ENCODE measurements at regions not wholly inside any gene's neighbourhood (a gene's known extent, or its start where the extent isn't known, plus 50 kb on each side); places are given as distances from the start of the nearest gene placed in this dataset.
"Not testable (repeated sequence)": the region's sequence is repeated elsewhere in the genome, so short reads cannot be mapped to it uniquely, and the experiment has no call there.

DNA sequence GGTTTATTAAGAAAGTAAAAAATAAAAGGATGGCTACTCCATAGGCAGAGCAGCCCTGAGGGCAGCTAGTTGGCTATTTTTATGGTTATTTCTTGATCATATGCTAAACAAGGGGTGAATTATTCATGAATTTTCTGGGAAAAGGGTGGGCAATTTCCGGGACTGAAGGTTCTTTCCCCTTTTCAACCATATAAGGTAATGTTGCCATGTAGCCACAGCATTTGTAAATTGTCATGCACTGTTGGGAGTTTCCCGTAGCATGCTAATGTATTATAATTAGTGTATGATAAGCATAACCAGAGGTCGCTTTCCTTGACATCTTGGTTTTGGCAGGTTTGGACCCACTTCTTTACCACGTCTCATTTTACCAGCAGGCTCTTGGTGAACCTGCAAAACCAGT, 610.4 kb upstream of the B3GAT1 start:
- TF ChIP-seq, protein P1, sequence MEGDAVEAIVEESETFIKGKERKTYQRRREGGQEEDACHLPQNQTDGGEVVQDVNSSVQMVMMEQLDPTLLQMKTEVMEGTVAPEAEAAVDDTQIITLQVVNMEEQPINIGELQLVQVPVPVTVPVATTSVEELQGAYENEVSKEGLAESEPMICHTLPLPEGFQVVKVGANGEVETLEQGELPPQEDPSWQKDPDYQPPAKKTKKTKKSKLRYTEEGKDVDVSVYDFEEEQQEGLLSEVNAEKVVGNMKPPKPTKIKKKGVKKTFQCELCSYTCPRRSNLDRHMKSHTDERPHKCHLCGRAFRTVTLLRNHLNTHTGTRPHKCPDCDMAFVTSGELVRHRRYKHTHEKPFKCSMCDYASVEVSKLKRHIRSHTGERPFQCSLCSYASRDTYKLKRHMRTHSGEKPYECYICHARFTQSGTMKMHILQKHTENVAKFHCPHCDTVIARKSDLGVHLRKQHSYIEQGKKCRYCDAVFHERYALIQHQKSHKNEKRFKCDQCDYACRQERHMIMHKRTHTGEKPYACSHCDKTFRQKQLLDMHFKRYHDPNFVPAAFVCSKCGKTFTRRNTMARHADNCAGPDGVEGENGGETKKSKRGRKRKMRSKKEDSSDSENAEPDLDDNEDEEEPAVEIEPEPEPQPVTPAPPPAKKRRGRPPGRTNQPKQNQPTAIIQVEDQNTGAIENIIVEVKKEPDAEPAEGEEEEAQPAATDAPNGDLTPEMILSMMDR (IDR thresholded peaks at IDR 0.05; ENCODE audit: insufficient read depth, low read length, missing control alignments): no peak
- ChIA-PET POLR2A (no interaction called here), CTCF (no interaction called here)
- H3K4me3 ChIP-seq (ENCODE audit: low read depth, low read length): no peak overlapping the region
- no peak for DNase-seq (ENCODE audit: low read depth, low spot score)

DNA sequence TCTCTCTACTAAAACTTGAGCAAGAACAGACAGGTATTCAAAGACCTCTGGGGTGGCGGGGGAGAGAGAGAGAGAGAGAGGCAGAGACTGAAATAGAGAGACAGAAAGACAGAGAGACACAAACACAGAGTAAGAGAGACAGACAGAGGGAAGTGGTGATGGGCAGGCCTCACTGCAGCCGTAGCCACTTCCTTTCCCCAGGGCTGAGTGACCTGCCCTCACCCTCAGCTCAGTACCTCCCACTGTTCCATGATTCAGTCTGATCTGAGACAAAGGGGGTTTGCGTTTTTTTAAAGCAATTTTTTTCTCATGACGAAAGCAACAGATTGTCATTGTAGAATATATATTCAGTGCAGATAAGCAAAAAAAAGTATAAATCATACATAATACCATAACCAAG, 607.9 kb upstream of the B3GAT1 start:
- TF ChIP-seq, protein P1 (IDR thresholded peaks at IDR 0.05; ENCODE audit: insufficient read depth, low read length, missing control alignments): no peak

DNA sequence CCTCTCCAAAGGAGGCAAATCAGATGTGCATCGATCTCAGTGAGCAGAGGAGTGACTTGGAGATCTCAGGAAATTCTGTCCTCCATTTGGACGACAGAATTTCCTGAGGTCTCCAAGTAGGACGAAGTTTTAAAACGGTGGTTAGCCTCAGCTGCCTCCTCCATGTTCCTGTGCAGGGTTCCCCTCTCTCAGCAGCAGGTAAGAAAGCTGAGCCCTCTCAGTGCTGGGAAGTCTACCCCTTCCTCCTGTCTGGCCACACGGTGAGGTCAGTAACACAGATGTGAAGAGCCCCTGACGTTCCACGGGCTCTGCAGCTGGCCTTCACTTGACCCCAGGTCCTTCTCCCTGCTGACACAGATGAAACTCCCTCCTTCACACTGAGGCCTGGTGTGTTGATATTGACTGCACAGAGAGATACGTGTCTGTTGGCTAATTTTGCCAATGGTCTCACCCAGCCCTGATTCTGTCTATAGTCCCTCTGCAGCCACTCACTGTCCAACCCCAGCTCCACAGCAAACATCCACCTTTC, 607.4 kb upstream of the B3GAT1 start:
- no peak overlapping the region for H3K4me3 ChIP-seq (ENCODE audit: low read depth, low read length)
- TF ChIP-seq, protein P1 (IDR thresholded peaks at IDR 0.05; ENCODE audit: insufficient read depth, low read length, missing control alignments): no peak
- DNase-seq (ENCODE audit: low read depth, low spot score): no peak
- ChIA-PET CTCF (no interaction called here), POLR2A (no interaction called here)

More for the DNA sequence above, 607.9 kb upstream of the B3GAT1 start:
- ChIA-PET CTCF (no interaction called here), POLR2A (no interaction called here)
- no peak overlapping the region for H3K4me3 ChIP-seq (ENCODE audit: low read depth, low read length)
- DNase-seq (ENCODE audit: low read depth, low spot score): no peak

DNA sequence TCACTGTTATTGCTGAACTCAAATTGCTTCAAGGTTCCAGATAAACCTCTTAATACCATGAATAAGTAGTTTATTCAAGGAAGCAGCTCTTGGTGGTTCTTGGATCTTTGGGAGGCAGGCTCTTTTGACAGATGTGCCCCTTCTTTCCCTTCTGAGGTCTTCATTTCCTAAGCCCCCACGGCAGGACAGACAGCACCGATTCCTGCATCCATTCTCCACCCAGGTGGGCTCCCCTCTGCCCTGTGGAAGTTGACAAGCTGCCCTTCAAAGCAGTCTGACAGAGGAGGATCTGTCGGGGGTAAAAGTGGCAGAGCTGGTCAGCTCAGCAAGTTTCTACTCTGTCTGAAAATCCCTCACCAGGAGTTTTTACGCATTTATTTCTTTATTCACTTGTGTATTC, 605.3 kb upstream of the B3GAT1 start:
- ChIA-PET POLR2A (no interaction called here), CTCF (no interaction called here)
- H3K4me3 ChIP-seq (ENCODE audit: low read depth, low read length): no peak overlapping the region
- TF ChIP-seq, protein P1 (IDR thresholded peaks at IDR 0.05; ENCODE audit: insufficient read depth, low read length, missing control alignments): no peak
- DNase-seq (ENCODE audit: low read depth, low spot score): no peak

DNA sequence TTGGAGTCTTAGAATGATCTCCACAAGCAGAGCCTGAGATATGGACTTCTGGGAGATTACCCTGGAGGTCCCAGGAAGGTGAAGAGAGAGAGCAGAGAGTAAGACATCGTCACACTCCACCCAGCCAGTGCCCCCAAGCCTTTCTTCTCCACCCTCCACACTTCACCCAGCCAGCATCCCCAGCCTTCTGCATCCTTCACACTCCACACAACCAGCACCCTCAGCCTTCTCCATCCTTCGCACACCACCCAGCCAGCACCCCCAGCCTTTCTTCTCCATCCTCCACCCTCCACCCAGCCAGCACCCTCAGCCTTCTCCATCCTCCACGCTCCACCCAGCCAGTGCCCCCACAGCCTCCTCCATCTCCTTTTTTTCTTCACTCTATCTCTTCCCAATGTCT, 603.9 kb upstream of the B3GAT1 start:
- no peak for DNase-seq (ENCODE audit: low read depth, low spot score)
- ChIA-PET POLR2A (no interaction called here), CTCF (no interaction called here)
- TF ChIP-seq, protein P1 (IDR thresholded peaks at IDR 0.05; ENCODE audit: insufficient read depth, low read length, missing control alignments): no peak
- H3K4me3 ChIP-seq (ENCODE audit: low read depth, low read length): no peak overlapping the region

DNA sequence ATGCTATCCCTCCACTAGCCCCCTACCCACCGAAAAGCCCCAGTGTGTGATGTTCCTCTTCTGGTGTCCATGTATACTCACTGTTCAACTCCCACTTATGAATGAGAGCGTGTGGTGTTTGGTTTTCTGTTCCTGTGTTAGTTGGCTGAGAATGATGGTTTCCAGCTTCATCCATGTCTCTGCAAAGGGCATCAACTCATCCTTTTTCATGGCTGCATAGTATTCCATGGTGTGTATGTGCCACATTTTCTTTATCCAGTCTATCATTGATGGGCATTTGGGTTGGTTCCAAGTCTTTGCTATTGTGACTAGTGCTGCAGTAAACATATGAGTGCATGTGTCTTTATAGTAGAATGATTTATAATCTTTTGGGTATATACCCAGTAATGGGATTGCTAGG, 599.3 kb upstream of the B3GAT1 start:
- CTCF ChIA-PET; DNase-seq (ENCODE audit: low read depth, low spot score); H3K4me3 ChIP-seq (ENCODE audit: low read depth, low read length); POLR2A ChIA-PET: not testable (repeated sequence)

DNA sequence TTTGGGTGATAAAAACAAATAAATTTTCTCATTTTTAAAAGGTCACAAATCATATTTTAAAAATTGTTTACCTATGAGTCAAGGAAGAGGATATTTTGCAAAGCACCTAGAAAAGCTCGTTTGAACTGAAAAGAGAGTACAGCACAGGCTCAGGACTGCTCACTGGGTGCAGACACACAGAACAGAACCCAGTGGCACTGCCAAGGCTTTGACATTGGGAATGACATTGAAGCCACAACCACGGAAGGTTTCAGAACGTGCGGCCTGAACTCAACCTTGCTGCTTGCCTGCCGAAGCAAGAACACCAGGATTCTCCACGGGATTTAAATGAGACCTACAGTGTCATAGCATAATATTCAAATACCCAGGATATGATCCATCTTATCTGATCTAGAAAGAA, 597.1 kb upstream of the B3GAT1 start:
- CTCF ChIA-PET: no interaction called here
- POLR2A ChIA-PET: no interaction called here
- DNase-seq (ENCODE audit: low read depth, low spot score): no peak
- H3K4me3 ChIP-seq (ENCODE audit: low read depth, low read length): no peak overlapping the region
- TF ChIP-seq, protein P1 (IDR thresholded peaks at IDR 0.05; ENCODE audit: insufficient read depth, low read length, missing control alignments): no peak

Data from AG04449 (cell line).